Posterior cingulate gyrus (tissue), 11 donors: ENCODE measurements at regions not wholly inside any gene's neighbourhood (a gene's known extent, or its start where the extent isn't known, plus 50 kb on each side); places are given as distances from the start of the nearest gene placed in this dataset.
A peak's percentile ranks its signal among the peaks of the same experiment; 100 is the strongest.

Experiments
- DNase-seq, 10 donors: peaks; one replicate each; pipeline versions ENCODE4 v3.0.0 to v3.0.0-alpha.2; 2020 to 2021; ENCODE audit warnings: mixed read lengths in 3 of 10
- intact Hi-C: fragments of 100-400 bp; cut with DNase I; formaldehyde crosslinking; loops from one replicate; pipeline ENCODE4 v1.15.1; 2023

- DNase-seq, result peak in 1 of 10 donors; percentile 26
- intact Hi-C loops, result no loop called here
Observed at GRCh38 chr5:133905424-133905823, 63.0 kb downstream of the C5orf15 start.

- intact Hi-C loops, result no loop called here
- peak in 2 of 10 donors; percentile 18 to 70 for DNase-seq
Observed at GRCh38 chr5:133904641-133905040, 63.8 kb downstream of the C5orf15 start.

- intact Hi-C loops, result no loop called here
- peak in 1 of 10 donors; percentile 29 for DNase-seq
Observed at GRCh38 chr5:133902511-133903118, 65.8 kb downstream of the C5orf15 start.

- intact Hi-C loops, result no loop called here
- DNase-seq, result peak in 1 of 10 donors; percentile 11
Observed at GRCh38 chr5:133900534-133901270, 67.7 kb downstream of the C5orf15 start.

- DNase-seq, result peak in 1 of 10 donors; percentile 59
- intact Hi-C loops, result no loop called here
Observed at GRCh38 chr5:133899506-133899905, 68.9 kb downstream of the C5orf15 start.

GRCh38 chr5:133898440-133898839 is 70.0 kb downstream of the C5orf15 start:
- intact Hi-C loops, result no loop called here
- DNase-seq, result peak in 2 of 10 donors; percentile 18 to 29

- peak in 1 of 10 donors; percentile 7 for DNase-seq
- intact Hi-C loops, result no loop called here
Observed at GRCh38 chr5:133897431-133897830, 71.0 kb downstream of the C5orf15 start.

GRCh38 chr5:133896873-133897272 is 71.6 kb downstream of the C5orf15 start:
- peak in 2 of 10 donors; percentile 0 to 19 for DNase-seq
- intact Hi-C loops, result no loop called here

GRCh38 chr5:133895979-133896845 is 72.2 kb downstream of the C5orf15 start:
- DNase-seq, result peak in 2 of 10 donors; percentile 57 to 61
- intact Hi-C loops, result no loop called here

- intact Hi-C loops, result no loop called here
- DNase-seq, result peak in 1 of 10 donors; percentile 43
Observed at GRCh38 chr5:133894143-133894542, 74.3 kb downstream of the C5orf15 start.

GRCh38 chr5:133892774-133893173 is 75.7 kb downstream of the C5orf15 start:
- DNase-seq, result no peak
- intact Hi-C loops, result no loop called here

GRCh38 chr5:133892306-133892705 is 76.1 kb downstream of the C5orf15 start:
- peak in 2 of 10 donors; percentile 25 to 54 for DNase-seq
- intact Hi-C loops, result no loop called here

- intact Hi-C loops, result no loop called here
- DNase-seq, result peak in 8 of 10 donors; percentile 36 to 92 (median 64)
Observed at GRCh38 chr5:133891390-133891789, 77.0 kb downstream of the C5orf15 start.

- intact Hi-C loops, result no loop called here
- peak in 2 of 10 donors; percentile 57 to 62 for DNase-seq
Observed at GRCh38 chr5:133890776-133891280, 77.6 kb downstream of the C5orf15 start.

- intact Hi-C loops, result no loop called here
- DNase-seq, result peak in 1 of 10 donors; percentile 48
Observed at GRCh38 chr5:133890314-133890713, 78.1 kb downstream of the C5orf15 start.

- DNase-seq, result peak in 3 of 10 donors; percentile 17 to 54 (median 39)
- intact Hi-C loops, result no loop called here
Observed at GRCh38 chr5:133889271-133889905, 79.0 kb downstream of the C5orf15 start.

GRCh38 chr5:133888625-133888991 is 79.8 kb downstream of the C5orf15 start:
- peak in 3 of 10 donors; percentile 5 to 41 (median 33) for DNase-seq
- intact Hi-C loops, result no loop called here

- peak in 2 of 10 donors; percentile 16 to 29 for DNase-seq
- intact Hi-C loops, result no loop called here
Observed at GRCh38 chr5:133885566-133885965, 82.9 kb downstream of the C5orf15 start.

GRCh38 chr5:133884569-133885311 is 83.7 kb downstream of the C5orf15 start:
- peak in 2 of 10 donors; percentile 13 to 44 for DNase-seq

More at GRCh38 chr5:133884569-133885311, 83.7 kb downstream of the C5orf15 start:
- intact Hi-C loops, result no loop called here
